ENCODE measurements at regions not wholly inside any gene's neighbourhood (a gene's known extent, or its start where the extent isn't known, plus 50 kb on each side); places are given as distances from the start of the nearest gene placed in this dataset.

GRCh38 chr12:89075880-89076540 is 276.3 kb downstream of the DUSP6 start:
- TF ChIP-seq CTCF (IDR thresholded peaks at IDR 0.05) (no peak), POLR2A (IDR thresholded peaks at IDR 0.05) (no peak)
